Mesendoderm (in vitro differentiated cells): ENCODE measurements at regions not wholly inside any gene's neighbourhood (a gene's known extent, or its start where the extent isn't known, plus 50 kb on each side); places are given as distances from the start of the nearest gene placed in this dataset.

Experiments used
- DNase-seq: peaks from one replicate; pipeline ENCODE4 v3.0.0; 2013
- H2AK5ac ChIP-seq: 2 replicates; pipeline ENCODE4 v1.6.1; 2013; ENCODE audit warnings: low read length, inconsistent platforms
- H2BK120ac ChIP-seq: 2 replicates; pipeline ENCODE4 v1.6.1; 2013; ENCODE audit warnings: low read depth, mild to moderate bottlenecking, low read length, moderate library complexity, mixed read lengths
- H2BK15ac ChIP-seq: replicated peaks from 2 replicates; pipeline ENCODE4 v1.6.1; 2013; ENCODE audit warnings: low read depth, mild to moderate bottlenecking, moderate library complexity
- H2BK5ac ChIP-seq: 2 replicates; pipeline ENCODE4 v1.6.1; 2013; ENCODE audit warnings: low read length, inconsistent platforms
- H3K18ac ChIP-seq: 2 replicates; pipeline ENCODE4 v1.6.1; 2013; ENCODE audit warnings: mild to moderate bottlenecking, low read length, mixed read lengths
- H3K23ac ChIP-seq: one replicate; pipeline ENCODE4 v1.6.1; 2013; ENCODE audit warnings: low read length
- H3K27ac ChIP-seq: 2 replicates; pipeline ENCODE4 v1.5.1; 2013; ENCODE audit warnings: low read depth, mild to moderate bottlenecking, inconsistent platforms, low read length, moderate library complexity
- H3K27me3 ChIP-seq: 2 replicates; pipeline ENCODE4 v1.6.1; 2013; ENCODE audit warnings: low read length, control low read depth, mild to moderate bottlenecking, inconsistent platforms; ENCODE audit not compliant: insufficient read depth, poor library complexity
- H3K36me3 ChIP-seq: 2 replicates; pipeline ENCODE4 v1.6.1; 2013; ENCODE audit warnings: low read length, inconsistent platforms; ENCODE audit not compliant: control insufficient read depth, insufficient read depth
- H3K4ac ChIP-seq: one replicate; pipeline ENCODE4 v1.6.1; 2013; ENCODE audit warnings: low read depth, mild to moderate bottlenecking, low read length, moderate library complexity
- H3K4me1 ChIP-seq: 2 replicates; pipeline ENCODE4 v1.6.1; 2013; ENCODE audit warnings: low read depth, low read length, inconsistent platforms; ENCODE audit not compliant: control insufficient read depth
- H3K4me2 ChIP-seq: 2 replicates; pipeline ENCODE4 v1.6.1; 2013; ENCODE audit warnings: low read length
- H3K4me3 ChIP-seq: 2 replicates; pipeline ENCODE4 v1.5.1; 2013; ENCODE audit warnings: mild to moderate bottlenecking, low read length
- H3K56ac ChIP-seq: one replicate; pipeline ENCODE4 v1.6.1; 2013; ENCODE audit warnings: low read length
- H3K79me1 ChIP-seq: 2 replicates; pipeline ENCODE4 v1.6.1; 2013; ENCODE audit warnings: low read length, inconsistent platforms
- H3K79me2 ChIP-seq: 2 replicates; pipeline ENCODE4 v1.6.1; 2013; ENCODE audit warnings: mild to moderate bottlenecking, low read length; ENCODE audit not compliant: control insufficient read depth, insufficient read depth
- H3K9ac ChIP-seq: 2 replicates; pipeline ENCODE4 v1.6.1; 2013; ENCODE audit warnings: low read length, inconsistent platforms
- H4K5ac ChIP-seq: one replicate; pipeline ENCODE4 v1.6.1; 2013; ENCODE audit warnings: low read length
- H4K8ac ChIP-seq: one replicate; pipeline ENCODE4 v1.6.1; 2013; ENCODE audit warnings: low read depth, mild to moderate bottlenecking, control low read depth, low read length, moderate library complexity
- WGBS: extraction: QIAGEN DNeasy Blood & Tissue Kit; methylation state at CpG from one replicate; pipeline ENCODE4 v1.1.7; 2013; ENCODE audit warnings: low lambda C conversion rate, missing lambda C conversion rate; ENCODE audit not compliant: insufficient coverage; ENCODE audit errors: extremely low coverage; 5-methylcytosine and 5-hydroxymethylcytosine counted together

GRCh38 chr13:56317841-56318240, 822.9 kb upstream of the PRR20A start:
- H3K9ac ChIP-seq = no peak overlapping the region
- WGBS = no CpG with 5 or more reads among the region's 2 CpGs
- no peak overlapping the region for H4K8ac ChIP-seq
- H3K79me1 ChIP-seq = no peaks in the 10 kb centered on the region
- no peak overlapping the region for H4K5ac ChIP-seq
- no peak overlapping the region for H2AK5ac ChIP-seq
- H3K4me1 ChIP-seq = no peaks in the 10 kb centered on the region
- no peaks in the 10 kb centered on the region for H3K27me3 ChIP-seq
- H3K27ac ChIP-seq = no peak overlapping the region
- no peak overlapping the region for H2BK5ac ChIP-seq
- no peaks in the 10 kb centered on the region for H3K36me3 ChIP-seq
- no peak overlapping the region for H2BK15ac ChIP-seq
- H3K4ac ChIP-seq = no peak overlapping the region
- no peak overlapping the region for H3K4me3 ChIP-seq
- H3K79me2 ChIP-seq = no peaks in the 10 kb centered on the region
- no peak overlapping the region for H3K4me2 ChIP-seq
- H3K18ac ChIP-seq = no peak overlapping the region
- peak; percentile 84 for DNase-seq
- H2BK120ac ChIP-seq = no peak overlapping the region
- H3K23ac ChIP-seq = no peak overlapping the region
- H3K56ac ChIP-seq = no peak overlapping the region

- Histone ChIP-seq H3K27me3 (no peaks in the 10 kb centered on the region), H2BK120ac (no peak overlapping the region), H2AK5ac (no peak overlapping the region), H3K79me2 (no peaks in the 10 kb centered on the region), H3K36me3 (no peaks in the 10 kb centered on the region), H3K23ac (no peak overlapping the region), H2BK15ac (no peak overlapping the region), H3K79me1 (no peaks in the 10 kb centered on the region), H3K18ac (no peak overlapping the region), H3K27ac (no peak overlapping the region), H3K4me1 (no peaks in the 10 kb centered on the region), H3K4ac (no peak overlapping the region), H4K8ac (no peak overlapping the region), H2BK5ac (no peak overlapping the region), H4K5ac (no peak overlapping the region), H3K56ac (no peak overlapping the region), H3K4me3 (no peak overlapping the region), H3K9ac (no peak overlapping the region), H3K4me2 (no peak overlapping the region)
- no peak for DNase-seq
Observed at GRCh38 chr13:56332671-56333070, 808.0 kb upstream of the PRR20A start.

GRCh38 chr13:56335775-56336174, 804.9 kb upstream of the PRR20A start:
- Histone ChIP-seq H3K27ac (no peak overlapping the region), H4K5ac (no peak overlapping the region), H3K27me3 (no peaks in the 10 kb centered on the region), H3K9ac (no peak overlapping the region), H3K4me3 (no peak overlapping the region), H3K4me1 (no peaks in the 10 kb centered on the region), H3K36me3 (no peaks in the 10 kb centered on the region), H2BK5ac (no peak overlapping the region), H3K4me2 (no peak overlapping the region), H4K8ac (no peak overlapping the region), H3K56ac (no peak overlapping the region), H2BK15ac (no peak overlapping the region), H3K4ac (no peak overlapping the region), H2AK5ac (no peak overlapping the region), H3K79me1 (no peaks in the 10 kb centered on the region), H2BK120ac (no peak overlapping the region), H3K79me2 (no peaks in the 10 kb centered on the region), H3K23ac (no peak overlapping the region), H3K18ac (no peak overlapping the region)
- WGBS = 100% methylated on average over 1 of the region's 1 CpG
- DNase-seq = no peak

- DNase-seq = peak; percentile 76
- H2AK5ac ChIP-seq = no peak overlapping the region
- no peak overlapping the region for H4K8ac ChIP-seq
- no peak overlapping the region for H2BK5ac ChIP-seq
- no peaks in the 10 kb centered on the region for H3K36me3 ChIP-seq
- H2BK120ac ChIP-seq = no peak overlapping the region
- H3K27ac ChIP-seq = no peak overlapping the region
- no peak overlapping the region for H3K56ac ChIP-seq
- no peak overlapping the region for H4K5ac ChIP-seq
- no peaks in the 10 kb centered on the region for H3K27me3 ChIP-seq
- no CpG with 5 or more reads among the region's 1 CpG for WGBS
- H3K23ac ChIP-seq = no peak overlapping the region
- H3K79me1 ChIP-seq = no peaks in the 10 kb centered on the region
- no peaks in the 10 kb centered on the region for H3K79me2 ChIP-seq
- no peak overlapping the region for H2BK15ac ChIP-seq
- H3K4me2 ChIP-seq = no peak overlapping the region
- H3K9ac ChIP-seq = no peak overlapping the region
- H3K18ac ChIP-seq = no peak overlapping the region
- H3K4me3 ChIP-seq = no peak overlapping the region
- H3K4ac ChIP-seq = no peak overlapping the region
- no peaks in the 10 kb centered on the region for H3K4me1 ChIP-seq
Observed at GRCh38 chr13:56338421-56338820, 802.3 kb upstream of the PRR20A start.

- Histone ChIP-seq H3K4ac (no peak overlapping the region), H3K4me1 (no peaks in the 10 kb centered on the region), H2BK15ac (no peak overlapping the region), H3K9ac (no peak overlapping the region), H3K4me2 (no peak overlapping the region), H2BK5ac (no peak overlapping the region), H3K56ac (no peak overlapping the region), H3K79me1 (no peaks in the 10 kb centered on the region), H3K23ac (no peak overlapping the region), H3K79me2 (no peaks in the 10 kb centered on the region), H3K36me3 (no peaks in the 10 kb centered on the region), H3K27ac (no peak overlapping the region), H2BK120ac (no peak overlapping the region), H4K5ac (no peak overlapping the region), H3K18ac (no peak overlapping the region), H3K27me3 (no peaks in the 10 kb centered on the region), H2AK5ac (no peak overlapping the region), H3K4me3 (no peak overlapping the region), H4K8ac (no peak overlapping the region)
- WGBS = 100% methylated on average over 1 of the region's 1 CpG
- DNase-seq = no peak
Observed at GRCh38 chr13:56347014-56347413, 793.7 kb upstream of the PRR20A start.

- H4K5ac ChIP-seq = no peak overlapping the region
- H4K8ac ChIP-seq = no peak overlapping the region
- H2BK15ac ChIP-seq = no peak overlapping the region
- no peaks in the 10 kb centered on the region for H3K36me3 ChIP-seq
- H3K4ac ChIP-seq = no peak overlapping the region
- no peaks in the 10 kb centered on the region for H3K79me2 ChIP-seq
- no peak overlapping the region for H3K4me3 ChIP-seq
- no CpG with 5 or more reads among the region's 2 CpGs for WGBS
- H3K4me2 ChIP-seq = no peak overlapping the region
- H3K27ac ChIP-seq = no peak overlapping the region
- H3K4me1 ChIP-seq = no peaks in the 10 kb centered on the region
- no peak overlapping the region for H3K9ac ChIP-seq
- H3K79me1 ChIP-seq = no peaks in the 10 kb centered on the region
- H3K23ac ChIP-seq = no peak overlapping the region
- H3K18ac ChIP-seq = no peak overlapping the region
- H3K27me3 ChIP-seq = no peaks in the 10 kb centered on the region
- H3K56ac ChIP-seq = no peak overlapping the region
- no peak for DNase-seq
- H2AK5ac ChIP-seq = no peak overlapping the region
- H2BK120ac ChIP-seq = no peak overlapping the region
- no peak overlapping the region for H2BK5ac ChIP-seq
Observed at GRCh38 chr13:56349866-56350265, 790.9 kb upstream of the PRR20A start.
